NCI-H2227 treated with DMSO at 0.1 percent for 48 hours (cell line): ENCODE measurements at regions not wholly inside any gene's neighbourhood (a gene's known extent, or its start where the extent isn't known, plus 50 kb on each side); places are given as distances from the start of the nearest gene placed in this dataset.

Source experiments
- DNase-seq: peaks from one replicate; lab custom pipeline; 2025; lab: John Stamatoyannopoulos, UW

DNA sequence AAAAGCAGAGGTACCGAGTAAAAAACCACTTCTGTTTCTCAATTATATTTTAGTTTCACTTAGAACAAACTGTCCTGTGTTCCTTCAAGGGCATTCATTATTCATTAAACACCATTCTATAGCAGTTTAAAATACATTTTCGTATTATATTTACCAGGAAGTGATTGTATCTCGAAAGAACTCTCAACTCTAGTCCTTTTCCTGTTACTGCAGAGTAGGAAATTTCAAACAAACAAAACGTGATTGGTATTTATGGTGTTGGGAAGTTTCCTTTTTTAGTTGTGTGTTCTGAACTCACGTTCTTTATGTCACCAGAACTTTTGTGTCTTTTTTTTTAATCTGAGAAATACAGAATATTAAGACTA is 139.5 kb upstream of the BTBD3 start:
- no peak for DNase-seq

DNA sequence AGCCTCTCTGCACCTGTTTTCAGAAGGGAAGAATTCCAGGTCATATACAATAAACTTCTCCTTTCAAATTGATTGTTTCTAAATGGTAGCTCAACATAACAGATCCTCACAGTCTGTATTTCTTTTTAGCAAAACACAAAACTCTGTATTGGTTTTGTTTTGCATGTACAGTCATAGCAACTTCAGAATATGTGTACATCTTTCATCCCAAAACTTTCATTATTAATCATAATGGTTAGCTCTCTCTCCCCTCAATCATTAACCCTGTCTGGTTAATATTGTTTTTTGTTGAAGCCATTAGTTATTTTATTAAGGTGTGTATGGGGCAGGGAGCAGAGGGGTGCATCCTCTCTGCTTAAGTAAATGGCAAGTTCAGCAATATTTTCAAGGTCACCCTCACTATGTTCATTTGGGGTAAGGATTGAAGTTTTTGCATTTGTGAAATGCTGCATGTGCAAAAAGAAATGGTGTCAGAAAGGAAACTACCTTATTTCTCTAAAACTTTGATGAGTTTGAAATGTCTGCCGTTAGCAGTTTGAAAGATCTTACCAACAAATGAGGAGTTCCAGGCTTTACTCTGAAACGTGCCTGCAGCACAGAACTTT is 136.8 kb upstream of the BTBD3 start:
- DNase-seq, result no peak

DNA sequence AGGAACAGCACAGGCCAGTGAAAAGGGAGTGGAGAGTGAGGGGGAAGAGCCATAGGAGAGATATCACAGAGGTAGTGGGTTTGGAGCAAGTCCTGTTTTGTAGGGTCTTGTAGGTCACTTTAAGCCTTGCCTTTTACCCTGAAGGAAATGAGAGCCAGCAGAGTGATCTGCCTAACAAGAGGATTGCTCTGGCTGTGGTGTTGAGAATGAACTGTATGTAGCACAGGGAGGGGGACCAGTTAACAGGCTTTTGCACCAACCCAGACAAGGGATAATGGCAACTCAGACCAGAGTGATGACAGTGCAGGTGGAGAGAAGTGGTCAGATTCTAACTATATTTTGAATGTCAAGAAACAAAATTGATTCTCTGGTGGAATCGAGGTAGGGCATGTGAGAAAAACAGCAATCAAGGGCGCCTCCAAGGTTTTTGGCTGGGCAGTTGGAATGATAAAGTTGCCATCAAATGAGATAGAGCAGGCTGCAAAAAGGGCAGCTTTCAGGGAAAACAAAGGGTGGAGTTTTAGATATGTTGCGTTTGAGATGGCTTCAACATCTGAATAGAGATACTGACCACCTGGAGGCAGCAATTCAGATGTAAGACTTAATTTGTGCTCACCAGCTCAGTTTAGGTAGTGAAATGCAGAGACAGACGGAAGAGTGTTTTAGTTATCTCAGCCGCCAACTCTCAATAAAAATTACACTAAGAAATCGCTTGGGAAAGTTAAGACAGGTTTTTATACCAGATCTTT is 134.4 kb upstream of the BTBD3 start:
- DNase-seq, result no peak

DNA sequence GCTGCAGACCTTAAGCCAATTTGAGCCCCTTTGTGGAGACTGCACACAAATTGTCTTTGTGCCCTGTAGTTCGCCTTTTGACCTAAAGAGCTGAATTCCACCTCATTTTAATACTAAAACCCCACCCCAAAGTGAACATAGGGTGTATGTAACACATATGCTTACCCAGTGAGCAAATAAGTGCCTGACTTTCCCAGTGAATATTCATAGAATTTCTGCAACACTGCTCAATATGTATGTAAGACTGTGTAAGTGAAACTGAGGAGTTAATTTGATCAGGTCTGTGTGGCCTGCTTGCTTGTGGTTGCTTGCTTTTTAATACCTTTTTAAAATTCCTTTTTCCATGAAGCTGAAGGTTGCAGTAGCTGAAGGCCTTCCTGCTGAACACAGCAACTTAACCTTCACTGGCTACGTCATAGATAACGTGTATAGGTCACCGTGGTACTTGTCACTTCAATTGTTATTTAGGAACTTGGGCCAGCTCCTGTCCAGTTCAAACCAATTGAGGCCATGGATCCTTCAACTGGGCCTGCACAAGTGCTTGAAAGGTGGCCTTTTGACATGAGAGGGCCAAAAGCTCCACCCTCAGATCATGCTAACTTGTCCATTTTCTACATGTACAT is 131.7 kb upstream of the BTBD3 start:
- no peak for DNase-seq

DNA sequence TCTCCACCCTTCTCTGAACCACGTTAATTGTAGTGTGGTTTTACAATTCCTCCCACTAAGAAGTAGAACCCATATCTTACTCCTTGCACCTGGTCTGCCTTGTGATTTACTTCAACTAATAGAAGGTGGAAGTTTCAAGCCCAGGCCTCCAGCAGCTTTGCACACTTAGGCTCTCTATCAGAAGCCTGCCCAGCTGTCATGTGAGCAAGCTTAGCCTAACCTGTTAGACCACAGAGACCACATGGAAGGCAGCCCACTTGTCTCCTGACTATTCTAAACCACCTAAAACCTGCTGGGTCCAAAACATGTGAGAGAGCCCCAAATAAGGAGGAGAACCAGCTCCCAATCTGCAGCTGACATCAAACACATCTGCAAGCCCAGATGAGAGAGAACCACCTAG is 127.6 kb upstream of the BTBD3 start:
- DNase-seq, result no peak

DNA sequence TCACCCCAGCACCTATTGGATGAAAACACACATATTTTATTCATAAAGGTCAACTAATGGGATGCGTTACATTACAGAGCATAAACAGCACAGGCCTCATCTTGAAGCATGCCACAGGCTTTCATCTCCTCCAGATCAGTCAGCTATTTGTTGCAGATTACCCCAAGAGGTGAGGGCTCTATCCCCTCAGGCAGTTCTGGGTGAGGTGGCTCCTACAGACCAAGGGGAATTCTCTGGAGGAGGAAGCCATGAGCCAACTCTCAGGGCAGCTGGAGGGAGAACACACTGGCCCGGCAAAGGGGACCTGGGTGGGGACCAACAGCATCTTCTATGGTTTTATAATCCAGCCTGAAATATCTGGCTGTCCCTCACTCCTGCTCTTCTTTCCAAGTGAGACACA is 126.4 kb upstream of the BTBD3 start:
- no peak for DNase-seq

DNA sequence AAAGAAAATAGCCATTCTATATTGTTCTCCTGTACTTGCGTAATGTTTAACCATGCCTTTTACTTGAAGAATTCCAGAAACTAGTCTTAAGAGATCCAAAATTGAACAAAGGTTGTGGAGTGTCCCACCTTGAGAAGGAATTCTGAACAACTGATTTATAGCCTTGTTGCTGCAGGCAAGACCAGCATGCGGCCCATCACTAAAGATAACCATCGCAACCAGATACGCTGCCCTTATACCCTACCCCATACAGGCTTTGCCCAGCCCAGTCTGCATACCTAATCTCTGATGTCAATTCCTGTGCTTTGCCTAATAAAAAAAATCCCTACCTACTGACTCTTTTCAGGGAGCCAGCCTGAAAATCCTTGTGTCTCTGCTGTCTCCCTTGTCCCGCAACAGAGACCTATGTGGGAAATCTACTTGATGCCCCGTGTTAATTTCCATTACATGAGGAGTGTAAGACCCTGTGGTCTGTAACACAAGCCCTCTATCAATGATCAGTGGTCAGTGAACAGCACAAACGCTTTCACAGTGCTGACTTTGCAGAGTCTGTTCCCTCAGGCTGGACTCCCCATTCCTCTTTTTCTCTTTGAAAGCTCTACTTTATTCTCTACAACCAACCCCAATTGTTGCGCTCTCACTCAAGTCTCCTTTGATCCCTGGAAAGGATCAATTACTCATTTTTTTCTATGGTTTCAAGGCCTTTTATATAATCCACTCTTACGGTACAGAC is 125.7 kb upstream of the BTBD3 start:
- no peak for DNase-seq

DNA sequence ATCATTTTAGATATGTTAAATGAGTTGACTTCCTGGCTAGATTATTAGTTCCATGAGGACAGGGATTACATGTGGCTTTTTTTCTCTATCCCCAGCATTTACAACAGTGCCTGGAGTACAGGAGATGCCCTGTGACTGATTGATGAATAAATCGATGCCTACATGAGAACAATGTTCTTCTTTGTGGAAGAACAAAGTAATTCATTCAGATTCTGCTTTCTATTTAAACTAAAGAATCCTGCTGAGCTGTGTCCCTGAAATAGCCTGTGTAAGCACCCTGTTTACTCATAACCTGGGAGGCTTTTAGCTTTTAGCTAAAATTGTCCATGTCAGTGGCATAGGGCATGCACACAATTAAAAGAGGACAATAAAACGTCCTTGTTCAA is 125.1 kb upstream of the BTBD3 start:
- no peak for DNase-seq

DNA sequence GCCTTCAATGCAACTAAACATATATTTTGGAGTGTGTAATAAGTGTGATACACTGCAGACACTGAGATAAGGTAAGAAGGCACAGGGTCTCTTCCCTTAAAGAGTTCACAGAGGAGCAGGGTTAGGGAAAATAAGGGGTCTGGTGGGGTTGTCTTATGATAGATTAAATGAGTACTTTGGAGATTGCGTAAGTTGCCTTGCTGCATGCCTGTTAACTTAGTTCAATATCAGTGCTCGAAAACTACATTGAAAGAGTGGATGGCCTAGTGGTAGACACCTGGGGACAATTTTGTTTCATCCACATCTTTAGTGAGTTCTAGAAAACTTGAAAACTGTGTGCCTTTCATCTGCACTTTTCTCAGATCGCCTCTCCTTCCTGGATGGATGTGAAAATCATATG is 123.2 kb upstream of the BTBD3 start:
- DNase-seq, result no peak

DNA sequence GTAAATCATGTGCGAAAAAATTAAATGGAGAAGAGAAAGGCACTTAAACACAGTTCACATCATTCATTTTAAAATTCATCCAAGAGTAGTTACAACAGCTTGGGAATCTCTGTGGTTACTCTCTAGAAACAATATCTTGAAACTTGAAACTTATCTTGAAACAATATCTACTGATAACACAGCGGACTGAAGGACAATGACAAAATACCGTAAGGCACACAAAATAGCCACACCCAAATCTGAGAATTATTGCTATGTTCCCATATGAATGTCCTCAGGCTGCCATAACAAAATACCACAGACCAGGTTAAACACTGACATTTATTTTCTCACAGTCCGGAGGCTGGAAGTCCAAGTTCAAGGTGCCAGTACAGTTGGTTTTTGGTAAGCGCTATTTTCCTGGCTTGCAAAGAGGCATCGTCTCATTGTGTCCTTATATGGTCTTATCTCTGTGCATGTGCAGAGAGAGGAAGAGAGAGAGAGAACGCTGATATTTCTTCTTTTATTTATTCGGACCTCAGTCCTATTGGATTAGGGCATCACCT is 122.5 kb upstream of the BTBD3 start:
- no peak for DNase-seq

DNA sequence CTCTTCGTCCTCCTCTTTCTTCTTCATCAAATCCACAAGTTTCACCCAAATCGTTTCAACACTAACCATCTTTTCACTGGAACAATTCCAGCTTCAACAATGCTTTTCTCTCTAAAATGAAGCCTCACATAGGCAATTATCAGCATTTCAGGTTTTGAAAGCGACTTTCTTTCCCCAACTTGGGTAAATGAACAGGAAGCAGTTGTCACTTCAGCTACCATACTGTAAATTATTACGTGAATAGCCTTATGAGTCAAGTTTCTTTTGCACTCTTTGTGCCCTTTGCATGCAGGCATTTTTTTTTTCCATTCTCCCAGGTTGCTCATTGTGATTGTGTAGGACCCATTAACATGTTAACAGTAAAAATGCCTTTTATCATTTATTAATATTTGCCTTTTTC is 121.7 kb upstream of the BTBD3 start:
- no peak for DNase-seq

DNA sequence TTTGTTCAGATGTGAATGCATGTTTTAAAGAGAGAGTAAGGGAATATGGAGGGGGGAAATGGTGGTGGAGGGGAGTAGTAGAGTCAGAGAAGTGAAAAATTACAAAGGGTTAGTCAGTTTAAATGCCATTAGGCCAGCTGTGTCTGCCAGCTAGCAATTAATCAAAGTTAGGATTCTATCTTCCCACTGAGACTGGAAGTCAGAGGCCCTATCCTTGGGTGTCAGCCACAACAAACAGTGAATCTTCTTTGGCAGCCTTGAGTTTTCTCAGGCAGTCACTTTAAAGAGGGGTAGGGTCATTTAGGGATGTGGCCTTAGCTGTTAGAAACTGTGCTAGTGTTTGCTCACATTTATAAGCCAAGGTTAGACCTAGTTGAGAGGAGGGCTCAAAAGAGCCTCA is 120.5 kb upstream of the BTBD3 start:
- DNase-seq, result no peak

DNA sequence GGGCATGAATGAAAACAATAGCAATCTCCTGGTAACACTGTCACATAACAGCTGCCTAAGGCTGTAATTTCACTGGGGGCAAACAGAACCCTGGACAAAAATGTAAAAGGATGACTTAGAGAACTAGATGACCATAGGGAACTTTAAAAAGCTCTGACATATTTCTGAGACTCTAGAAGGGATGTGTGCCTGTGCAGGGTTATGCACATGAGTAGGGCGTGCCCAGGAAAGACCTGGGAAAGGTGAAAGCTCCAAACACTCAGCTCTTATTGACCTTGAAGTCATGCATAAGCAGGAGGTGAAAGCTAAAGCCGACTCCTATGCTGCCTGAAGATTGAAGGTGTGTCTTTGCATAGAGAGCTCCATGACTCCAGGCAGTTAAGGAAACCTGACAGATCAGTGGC is 118.4 kb upstream of the BTBD3 start:
- DNase-seq, result no peak

DNA sequence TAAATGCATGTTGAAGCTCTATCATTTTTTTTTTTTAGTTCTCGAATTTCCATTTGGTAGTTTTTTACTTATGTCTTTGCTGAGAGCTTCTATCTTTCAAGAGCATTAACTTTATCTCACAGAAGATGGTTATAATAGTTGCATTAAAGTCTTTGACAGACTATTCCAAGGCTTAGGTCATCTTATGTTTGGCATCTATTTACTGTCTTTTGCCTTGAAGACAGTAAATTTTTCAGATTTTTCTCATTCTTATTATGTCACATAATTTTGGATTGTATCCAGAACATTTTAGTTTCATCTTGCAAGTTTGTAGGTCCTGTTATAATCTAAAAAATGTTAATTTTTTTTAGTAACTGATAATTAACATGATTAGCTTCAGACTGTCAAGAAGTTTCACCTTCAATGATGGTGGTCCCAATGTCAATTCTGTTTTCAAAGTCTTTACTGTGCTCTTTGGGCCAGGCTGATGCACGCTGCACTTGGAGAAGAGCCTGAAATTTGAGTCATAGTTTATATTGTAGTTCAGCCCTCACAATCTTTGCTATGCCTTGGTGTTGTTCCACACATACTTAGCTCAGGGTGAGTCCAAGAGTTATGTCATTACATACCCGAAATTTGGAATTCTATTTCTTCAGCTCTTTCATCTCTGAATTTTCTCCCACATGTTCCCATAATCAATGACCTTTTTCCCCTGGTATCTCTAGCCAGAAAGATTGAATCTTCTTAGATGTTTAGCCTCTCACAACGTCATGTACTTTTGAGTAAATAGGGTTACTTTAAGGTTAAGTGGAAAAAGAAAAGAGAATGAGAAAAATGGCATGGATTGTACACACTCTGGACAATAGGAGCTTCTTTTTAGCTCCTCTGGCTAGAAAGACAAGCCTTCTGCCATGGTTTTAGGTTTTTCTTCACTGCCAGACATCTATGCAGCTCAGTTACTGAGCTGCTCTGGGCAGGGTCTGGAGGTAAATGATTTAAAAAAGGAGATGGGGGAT is 110.3 kb upstream of the BTBD3 start:
- no peak for DNase-seq

DNA sequence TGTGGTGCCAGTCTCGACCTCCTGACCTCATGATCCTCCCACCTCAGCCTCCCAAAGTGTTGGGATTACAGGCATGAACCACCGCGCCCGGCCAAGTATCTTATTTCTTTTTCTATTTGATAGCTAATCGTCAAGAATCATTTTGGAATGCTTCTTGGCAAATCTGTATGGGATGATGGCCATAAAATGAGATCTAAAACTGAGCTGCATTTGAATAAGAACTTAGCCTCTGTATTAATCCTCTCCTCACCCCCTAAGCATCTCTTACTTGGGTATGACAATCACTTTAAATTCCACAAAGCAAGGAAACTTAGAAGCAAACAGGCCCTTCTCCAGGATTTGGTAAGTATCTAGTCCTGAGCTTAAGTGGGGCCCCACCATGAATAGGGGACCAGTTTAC is 108.9 kb upstream of the BTBD3 start:
- no peak for DNase-seq

DNA sequence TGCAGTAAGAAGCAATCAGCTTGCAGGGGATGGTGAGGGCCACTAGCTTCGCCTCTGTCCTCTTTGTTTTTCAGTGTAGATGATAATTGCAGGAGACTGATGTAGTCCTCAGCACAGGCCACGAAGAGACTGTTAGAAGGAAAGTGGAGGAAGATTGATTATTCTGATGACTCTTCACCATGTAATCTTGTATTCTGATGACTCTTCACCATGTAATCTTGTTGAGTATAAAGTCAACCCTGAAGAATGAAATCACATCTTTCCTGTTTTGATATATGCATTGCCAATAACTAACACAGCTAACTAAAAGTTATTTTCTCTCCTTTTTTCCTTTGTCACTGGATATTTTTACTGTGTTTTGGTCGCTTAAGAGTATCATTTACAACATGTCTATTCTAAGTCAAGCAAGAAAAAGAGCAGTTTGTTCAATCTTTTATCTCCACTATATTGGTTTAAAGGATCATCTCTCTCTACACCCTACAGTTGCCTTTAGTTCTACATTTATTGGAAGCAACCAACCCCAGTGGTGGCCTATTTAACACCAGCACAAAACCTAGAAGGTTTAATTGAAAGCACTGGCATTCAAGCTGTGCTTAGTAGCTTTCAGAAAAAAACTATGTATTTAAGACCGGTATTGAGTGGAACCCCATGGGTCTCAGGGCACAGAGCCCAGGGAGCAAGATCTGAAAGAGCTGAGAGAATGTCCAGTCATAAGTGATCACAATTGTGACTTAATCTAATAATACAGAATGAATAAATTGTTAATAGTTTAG is 107.2 kb upstream of the BTBD3 start:
- peak; percentile 50 for DNase-seq

DNA sequence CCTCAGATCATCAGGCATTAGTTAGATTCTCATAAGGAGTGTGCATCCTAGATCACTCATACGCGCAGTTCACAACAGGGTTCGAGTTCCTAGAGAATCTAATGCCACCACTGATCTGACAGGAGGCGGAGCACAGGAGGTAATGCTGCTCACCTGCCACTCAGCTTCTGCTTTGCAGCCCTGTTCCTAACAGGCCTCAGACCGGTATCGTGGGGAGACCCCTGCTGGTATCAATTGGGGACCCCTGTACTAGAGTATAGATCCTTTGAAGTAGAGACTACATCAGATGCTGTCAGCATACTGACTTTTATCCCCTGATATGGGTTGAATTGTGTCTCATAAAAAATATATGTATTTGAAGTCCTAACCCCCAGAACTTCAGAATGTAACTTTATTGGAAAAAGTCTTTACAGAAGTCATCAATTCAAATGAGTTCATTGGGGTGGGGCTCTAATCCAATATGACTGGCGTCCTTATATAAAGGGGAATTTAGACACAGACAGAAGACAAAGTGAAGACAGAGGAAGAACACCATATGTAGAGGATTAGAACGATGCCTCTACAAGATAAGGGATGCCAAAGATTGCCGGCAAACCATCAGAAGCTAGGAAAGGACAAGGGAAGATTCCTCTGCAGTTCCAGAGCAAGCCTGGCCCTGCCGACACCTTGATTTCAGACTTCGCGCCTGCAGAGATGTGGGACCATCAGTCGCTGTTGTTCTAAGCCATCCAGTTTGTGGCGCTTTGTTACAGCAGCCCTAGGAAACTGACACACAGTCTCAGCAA is 104.4 kb upstream of the BTBD3 start:
- DNase-seq, result no peak

DNA sequence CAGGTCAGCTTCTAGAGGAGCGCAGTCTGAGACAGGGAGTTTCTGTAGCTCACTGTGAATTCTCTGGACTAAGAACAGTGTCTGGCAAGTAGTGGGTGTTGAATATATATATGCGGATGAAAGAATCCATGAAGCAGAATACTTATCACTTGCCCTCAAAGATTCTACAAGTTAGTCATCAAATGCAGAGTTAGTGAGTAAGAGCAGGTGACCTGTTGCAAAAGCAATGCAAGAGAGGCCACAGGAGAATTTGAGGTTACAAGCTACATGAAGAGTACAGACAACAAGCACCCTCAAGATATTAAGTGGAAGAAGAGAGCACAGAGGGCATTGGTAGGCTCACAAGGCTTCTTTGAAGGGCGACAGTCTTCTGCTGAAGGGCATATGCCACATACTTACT is 103.4 kb upstream of the BTBD3 start:
- no peak for DNase-seq

DNA sequence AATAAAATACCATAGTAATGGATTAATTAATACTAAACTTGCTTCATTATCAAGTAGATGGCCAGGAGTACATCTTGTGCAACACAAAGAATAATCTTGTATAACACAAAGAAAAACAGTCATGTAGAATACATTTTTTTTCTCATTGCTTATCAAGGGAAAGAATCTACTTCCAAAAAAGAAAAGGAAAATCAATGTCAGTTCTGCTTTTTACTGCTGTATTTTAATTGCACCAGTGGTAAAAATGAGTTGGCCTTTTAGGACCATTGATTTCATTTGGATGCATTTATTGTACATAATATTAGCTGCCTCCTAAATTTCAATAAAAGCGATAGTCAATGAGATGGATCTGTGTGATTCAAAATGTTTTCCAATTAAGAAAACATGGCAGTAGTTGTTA is 96.9 kb upstream of the BTBD3 start:
- no peak for DNase-seq

DNA sequence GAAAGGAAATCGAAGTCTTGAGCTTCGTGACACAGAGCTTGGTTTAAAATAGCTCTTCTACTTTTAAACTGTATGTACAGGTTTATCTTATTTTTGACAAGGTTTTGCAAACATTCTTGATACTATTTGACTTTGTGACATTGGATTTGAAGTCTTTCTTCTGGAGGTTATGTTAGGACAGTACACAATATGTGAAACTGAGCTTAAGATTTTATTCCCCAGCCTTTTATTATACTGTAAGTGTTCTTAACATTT is 95.2 kb upstream of the BTBD3 start:
- DNase-seq, result no peak
